ENCODE measurements at regions not wholly inside any gene's neighbourhood (a gene's known extent, or its start where the extent isn't known, plus 50 kb on each side); places are given as distances from the start of the nearest gene placed in this dataset.
"Not testable (repeated sequence)": the region's sequence is repeated elsewhere in the genome, so short reads cannot be mapped to it uniquely, and the experiment has no call there.

- FAIRE-seq, result no peak
Measured at GRCh38 chr16:13554643-13555042, 365.3 kb upstream of the ERCC4 start.

DNA sequence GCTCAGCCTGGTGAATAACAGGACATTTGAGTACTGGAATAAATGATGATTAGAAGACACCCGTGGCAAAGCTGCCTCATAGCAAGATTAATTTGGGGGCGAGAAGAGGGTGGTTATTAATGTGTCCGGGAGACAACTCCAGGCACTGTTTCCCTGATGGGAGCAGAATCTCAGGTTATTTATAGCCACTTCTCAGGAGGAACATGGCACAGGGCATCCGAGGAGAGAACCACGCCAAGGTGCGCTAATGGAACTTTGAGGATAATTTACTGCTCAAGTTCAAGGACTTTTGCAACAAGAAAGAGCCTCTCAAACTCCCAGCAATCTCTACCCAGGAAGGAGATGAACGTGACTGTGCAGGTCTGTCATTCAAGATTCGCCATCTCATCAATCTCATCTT is 362.5 kb upstream of the ERCC4 start:
- no peak for FAIRE-seq

GRCh38 chr16:13558752-13559151 is 361.2 kb upstream of the ERCC4 start:
- FAIRE-seq, result no peak

DNA sequence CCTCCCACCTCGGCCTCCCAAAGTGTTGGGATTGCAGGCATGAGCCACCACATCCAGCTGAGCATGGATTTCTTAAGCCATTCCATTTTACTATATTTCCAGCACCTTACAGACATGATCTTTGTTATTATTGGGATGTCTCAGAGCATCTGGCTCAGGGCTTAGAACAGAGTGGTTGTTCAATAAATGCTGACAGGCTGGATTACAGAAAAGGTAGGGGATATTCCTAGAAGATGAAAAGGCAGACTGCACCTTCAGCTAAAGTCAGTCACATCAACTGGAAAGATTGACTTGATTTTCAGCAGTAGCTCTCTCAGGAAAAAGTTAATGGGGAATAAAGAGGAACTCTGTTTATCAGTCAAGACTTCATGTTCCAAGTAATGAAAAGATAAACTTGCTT is 360.3 kb upstream of the ERCC4 start:
- FAIRE-seq, result no peak

DNA sequence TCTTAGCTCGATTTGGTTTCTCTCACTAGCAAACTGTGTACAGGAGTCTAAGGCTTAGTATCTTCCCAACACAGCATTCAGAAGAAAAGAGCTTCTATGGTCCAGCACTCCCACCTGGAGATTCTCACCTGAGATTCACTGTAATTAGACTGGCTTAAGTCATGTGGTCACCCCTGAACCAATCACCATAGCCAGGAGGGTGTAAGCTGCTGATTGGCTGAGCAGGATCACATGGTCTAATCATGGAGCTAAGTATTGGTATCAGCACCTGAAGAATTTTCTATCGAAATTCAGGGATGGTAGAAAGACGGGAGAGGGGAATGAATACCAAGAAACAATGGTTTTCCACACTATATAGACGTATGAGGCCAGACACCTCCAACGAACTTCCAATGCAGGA is 359.8 kb upstream of the ERCC4 start:
- FAIRE-seq, result no peak

DNA sequence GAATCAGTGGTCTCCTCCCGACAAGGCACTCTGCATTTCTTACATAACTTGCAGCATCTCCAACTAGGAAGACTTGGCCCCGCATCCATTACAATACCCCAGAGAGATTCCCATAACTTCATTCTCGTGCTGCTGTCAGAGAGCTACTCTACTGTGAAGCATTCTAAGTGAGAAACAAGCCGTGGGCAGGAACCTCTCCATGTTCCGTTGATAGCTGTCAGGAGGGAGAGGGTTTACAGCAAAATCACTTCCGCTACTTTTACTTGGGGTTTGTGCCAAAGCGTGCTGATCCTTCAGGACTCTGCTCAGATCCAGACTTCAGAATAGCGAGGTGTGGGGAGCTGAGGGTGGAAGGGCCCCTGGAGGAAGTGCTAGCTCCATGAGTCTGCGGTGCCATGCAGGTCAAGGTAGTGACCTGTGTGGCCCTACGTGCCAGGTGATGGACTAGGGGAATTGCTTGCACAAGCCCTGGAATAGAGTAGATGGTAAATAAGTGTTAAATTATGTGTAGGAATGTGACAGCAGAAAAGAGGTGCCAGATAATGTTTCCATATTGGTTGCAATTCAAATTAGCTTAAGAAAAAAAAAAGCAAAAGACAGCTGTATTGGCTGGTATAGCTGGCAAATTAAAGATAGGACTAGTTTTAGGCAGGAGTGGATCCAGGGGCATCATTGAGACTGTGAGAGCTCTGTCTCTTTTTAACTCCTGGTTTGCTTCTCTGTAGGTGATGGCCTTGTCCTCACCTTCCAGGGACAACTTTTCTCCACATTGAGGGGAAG is 358.5 kb upstream of the ERCC4 start:
- no peak for FAIRE-seq

- no peak for FAIRE-seq
Measured at GRCh38 chr16:13568803-13569202, 351.2 kb upstream of the ERCC4 start.

DNA sequence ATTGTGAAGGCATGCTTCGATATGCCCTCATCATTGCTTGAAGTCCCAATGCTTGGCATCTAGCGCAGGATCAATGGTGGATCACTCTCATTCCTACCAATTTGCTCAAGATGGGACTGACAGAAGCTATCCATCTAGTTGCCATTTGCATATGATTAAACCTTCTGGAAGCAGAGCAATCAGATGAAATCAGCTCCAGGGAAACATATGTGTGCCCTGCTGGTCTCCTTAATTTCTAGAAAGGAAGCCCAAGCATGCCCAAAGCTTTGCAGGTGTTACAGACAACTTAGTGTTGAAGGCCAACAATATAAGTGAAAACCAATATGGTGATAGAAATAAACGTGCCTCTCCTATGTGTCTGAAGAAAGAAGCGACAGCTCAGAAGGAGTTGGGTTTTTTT is 350.0 kb upstream of the ERCC4 start:
- no peak for FAIRE-seq

DNA sequence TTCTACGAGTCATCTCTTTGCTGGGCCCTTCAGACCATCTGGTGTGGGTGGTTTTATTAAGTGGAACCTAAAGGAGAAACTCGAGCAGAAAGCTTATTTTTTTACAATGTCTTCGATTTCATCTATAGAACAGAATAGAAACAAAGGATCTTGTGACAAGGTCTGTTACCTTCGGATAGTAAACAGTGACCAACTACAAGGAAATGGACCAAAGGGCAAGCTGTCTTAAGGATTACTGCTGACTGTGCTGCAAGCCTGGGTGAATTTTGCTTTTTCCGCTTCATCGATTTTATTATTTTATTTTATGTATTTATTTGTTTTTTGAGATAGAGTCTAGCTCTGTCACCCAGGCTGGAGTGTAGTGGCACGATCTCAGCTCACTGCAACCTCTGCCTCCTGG is 348.9 kb upstream of the ERCC4 start:
- FAIRE-seq, result no peak

- no peak for FAIRE-seq
Measured at GRCh38 chr16:13573903-13574302, 346.1 kb upstream of the ERCC4 start.

GRCh38 chr16:13586051-13586450 is 333.9 kb upstream of the ERCC4 start:
- FAIRE-seq, result no peak

- no peak for FAIRE-seq
Measured at GRCh38 chr16:13587181-13587580, 332.8 kb upstream of the ERCC4 start.

GRCh38 chr16:13594823-13595222 is 325.1 kb upstream of the ERCC4 start:
- FAIRE-seq, result no peak

GRCh38 chr16:13606804-13607203 is 313.1 kb upstream of the ERCC4 start:
- no peak for FAIRE-seq

GRCh38 chr16:13607289-13607688 is 312.7 kb upstream of the ERCC4 start:
- no peak for FAIRE-seq

DNA sequence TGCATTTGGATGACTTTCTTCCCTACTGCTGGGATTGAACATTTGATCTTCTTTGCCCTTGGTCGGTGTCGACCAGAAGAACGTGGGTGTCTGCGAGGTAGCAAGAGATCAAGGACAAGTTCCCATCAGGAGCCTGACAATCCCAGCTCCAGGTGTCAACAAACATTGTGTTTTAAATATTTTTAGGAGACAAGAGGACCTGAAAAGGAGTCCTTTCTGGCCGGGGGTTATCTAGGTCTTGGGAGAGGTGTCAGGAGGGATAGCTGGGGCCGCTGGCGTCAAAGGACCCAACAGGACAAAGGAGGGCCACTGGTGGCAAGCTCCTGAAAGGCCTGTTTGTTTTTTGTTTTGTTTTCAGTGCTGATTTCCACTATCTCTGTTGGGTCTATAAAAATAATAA is 308.4 kb upstream of the ERCC4 start:
- no peak for FAIRE-seq

DNA sequence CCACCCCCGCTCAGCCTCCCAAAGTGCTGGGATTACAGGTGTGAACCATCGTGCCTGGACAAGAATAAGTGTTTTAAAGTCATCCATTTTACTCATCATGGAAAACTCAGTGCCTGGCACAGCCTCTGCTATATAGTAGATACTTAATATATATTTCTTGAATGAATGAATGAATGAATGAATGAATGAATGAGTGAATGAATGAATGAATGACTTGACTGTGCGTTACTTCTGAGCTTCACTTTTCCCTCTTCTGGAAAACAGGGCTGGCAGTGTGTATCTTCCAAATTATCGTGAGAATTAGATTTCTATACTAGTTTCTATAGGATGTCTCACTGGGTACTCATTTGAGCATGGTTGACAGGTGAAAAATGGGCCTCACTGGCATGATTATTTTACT is 307.3 kb upstream of the ERCC4 start:
- FAIRE-seq, result no peak

GRCh38 chr16:13613165-13613564 is 306.8 kb upstream of the ERCC4 start:
- no peak for FAIRE-seq

DNA sequence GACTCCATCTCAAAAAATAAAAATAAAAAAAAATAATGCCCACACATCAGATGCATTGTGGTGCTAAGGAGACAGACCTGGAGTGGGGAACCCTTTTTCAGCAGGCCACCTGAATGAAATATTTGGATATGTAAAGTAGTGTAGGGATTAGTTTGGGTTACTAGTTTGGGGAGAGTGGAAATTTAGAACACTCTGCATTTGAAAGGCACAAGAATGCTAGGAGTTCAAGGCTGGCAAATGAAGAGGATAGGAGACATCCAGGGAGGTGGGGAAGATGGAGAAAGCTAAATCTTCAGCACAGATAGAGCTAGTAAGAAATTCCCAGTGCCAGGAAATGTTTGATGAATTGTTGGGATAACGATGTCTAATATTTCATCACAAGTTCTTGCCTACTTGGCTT is 298.3 kb upstream of the ERCC4 start:
- FAIRE-seq, result no peak

DNA sequence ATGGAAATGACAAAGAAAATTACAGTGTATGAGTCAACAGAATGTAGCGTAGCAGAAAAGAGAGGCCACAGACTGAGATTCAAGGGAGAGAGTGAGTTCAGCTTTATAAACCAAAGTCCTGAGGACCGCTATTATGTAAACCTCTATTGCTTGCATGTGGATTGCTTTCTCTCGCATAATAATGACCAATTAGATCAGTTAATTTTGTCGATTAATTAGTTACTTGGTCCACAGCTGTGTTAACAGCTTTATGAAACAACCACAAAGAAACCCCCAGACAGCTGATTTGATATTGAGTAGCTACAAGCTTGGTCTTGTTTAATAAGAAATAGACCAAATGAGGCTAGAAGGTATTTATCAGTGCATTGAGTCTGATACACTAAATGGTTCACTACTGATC is 291.8 kb upstream of the ERCC4 start:
- FAIRE-seq, result no peak

GRCh38 chr16:13629704-13630103 is 290.2 kb upstream of the ERCC4 start:
- no peak for FAIRE-seq

DNA sequence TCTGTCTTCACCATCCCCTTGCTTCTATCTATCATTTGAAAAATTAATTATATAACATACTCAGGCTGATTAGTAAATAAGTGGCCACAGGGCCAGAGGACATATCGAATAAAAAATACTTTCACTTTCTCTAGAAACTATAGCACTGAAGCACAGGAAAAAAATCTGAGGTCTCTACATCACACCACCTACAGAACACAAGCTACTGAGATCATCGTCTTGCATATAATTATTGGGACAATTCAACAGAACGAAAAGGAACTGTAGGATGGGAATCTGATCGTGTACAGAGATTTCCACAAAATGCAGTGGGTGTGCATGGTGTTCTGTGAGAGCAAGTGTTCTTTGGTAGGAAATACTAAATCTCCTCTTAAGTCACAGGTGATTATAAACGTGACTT is 289.6 kb upstream of the ERCC4 start:
- FAIRE-seq, result no peak

- no peak for FAIRE-seq
Measured at GRCh38 chr16:13631213-13631767, 288.7 kb upstream of the ERCC4 start.

DNA sequence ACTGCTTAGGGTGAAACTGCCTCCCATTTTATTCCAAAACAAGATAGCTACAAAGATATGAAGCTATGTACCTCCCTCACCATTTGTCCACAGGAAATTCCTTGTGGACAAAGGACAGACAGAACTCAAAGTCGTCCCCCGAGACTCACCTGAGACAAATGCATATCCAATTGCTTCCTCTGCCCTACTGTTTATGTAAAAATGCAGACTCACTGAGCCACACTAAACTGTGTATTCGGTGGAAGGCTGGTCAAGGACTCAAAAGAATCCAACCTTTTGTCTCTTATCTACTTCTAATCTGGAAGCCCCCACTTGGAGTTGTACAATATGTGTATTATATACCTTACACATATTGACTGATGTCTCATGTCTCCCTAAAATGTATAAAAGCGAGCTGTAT is 288.0 kb upstream of the ERCC4 start:
- FAIRE-seq, result no peak

DNA sequence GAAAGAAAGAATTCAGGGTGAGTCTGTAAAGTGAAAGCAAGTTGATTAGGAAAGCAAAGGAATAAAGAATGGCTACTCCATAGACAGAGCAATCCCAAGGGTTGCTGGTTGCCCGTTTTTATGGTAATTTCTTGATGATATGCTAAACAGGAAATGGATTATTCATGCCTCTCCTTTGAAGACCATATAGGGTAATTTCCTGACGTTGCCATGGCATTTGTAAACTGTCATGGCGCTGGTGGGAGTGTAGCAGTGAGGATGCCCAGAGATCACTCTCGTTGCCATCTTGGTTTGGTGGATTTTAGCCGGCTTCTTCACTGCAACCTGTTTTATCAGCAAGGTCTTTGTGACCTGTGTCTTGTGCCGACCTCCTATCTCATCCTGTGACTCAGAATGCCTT is 287.4 kb upstream of the ERCC4 start:
- not testable (repeated sequence) for FAIRE-seq

All from A204.1 (cell line).